Neural cell (in vitro differentiated cells): ENCODE measurements at regions not wholly inside any gene's neighbourhood (a gene's known extent, or its start where the extent isn't known, plus 50 kb on each side); places are given as distances from the start of the nearest gene placed in this dataset.

Experiments used
- H2AFZ ChIP-seq: fragments of 200-600, 300-800 bp; sonication (generic), shearing (Covaris generic); 2 replicates; pipeline ENCODE4 v1.6.0; 2014; ENCODE audit warnings: low read depth, mild to moderate bottlenecking, antibody characterized with exemption, low read length, moderate library complexity
- H3F3A ChIP-seq: fragments of 200-600 bp; shearing (Covaris generic); 2 replicates; pipeline ENCODE4 v1.6.1; 2016; ENCODE audit warnings: mild to moderate bottlenecking, moderate library complexity, mixed read lengths, antibody characterized with exemption, low read length; ENCODE audit not compliant: insufficient read depth, poor library complexity, severe bottlenecking
- H3K27ac ChIP-seq: fragments of 200-600, 300-800 bp; sonication (generic), shearing (Covaris generic); 2 replicates; pipeline ENCODE4 v1.5.1; 2014; ENCODE audit warnings: mild to moderate bottlenecking, low read length, moderate library complexity
- H3K27me3 ChIP-seq: fragments of 300-800, 200-600 bp; sonication (generic), shearing (Covaris generic); 2 replicates; pipeline ENCODE4 v1.6.0; 2014; ENCODE audit warnings: mild to moderate bottlenecking, low read depth, low read length, moderate library complexity; ENCODE audit not compliant: insufficient read depth
- H3K36me3 ChIP-seq: fragments of 300-800, 200-600 bp; sonication (generic), shearing (Covaris generic); 2 replicates; pipeline ENCODE4 v1.5.1; 2014; ENCODE audit warnings: mild to moderate bottlenecking, antibody characterized with exemption, low read length, moderate library complexity; ENCODE audit not compliant: insufficient read depth
- H3K4me2 ChIP-seq: fragments of 300-800, 200-600 bp; sonication (generic), shearing (Covaris generic); 2 replicates; pipeline ENCODE4 v1.6.0; 2014; ENCODE audit warnings: mild to moderate bottlenecking, low read length
- H3K4me3 ChIP-seq: fragments of 300-800, 200-600 bp; sonication (generic), shearing (Covaris generic); 2 replicates; pipeline ENCODE4 v1.5.1; 2014; ENCODE audit warnings: mild to moderate bottlenecking, low read length, moderate library complexity
- H3K79me2 ChIP-seq: fragments of 200-600 bp; shearing (Covaris generic); replicated peaks from 2 replicates; pipeline ENCODE4 v1.6.0; 2014; ENCODE audit warnings: mild to moderate bottlenecking, low read length, moderate library complexity; ENCODE audit not compliant: insufficient read depth
- H3K9ac ChIP-seq: fragments of 300-800, 200-600 bp; sonication (generic), shearing (Covaris generic); 2 replicates; pipeline ENCODE4 v1.6.1; 2016; ENCODE audit warnings: mild to moderate bottlenecking, low read length, mixed read lengths
- H3K9me2 ChIP-seq: fragments of 200-600 bp; shearing (Covaris generic); 2 replicates; pipeline ENCODE4 v1.6.1; 2016; ENCODE audit warnings: mild to moderate bottlenecking, low read length, mixed read lengths; ENCODE audit not compliant: insufficient read depth
- H3K9me3 ChIP-seq: fragments of 200-600, 300-800 bp; sonication (generic), shearing (Covaris generic); 2 replicates; pipeline ENCODE4 v1.6.1; 2016; ENCODE audit warnings: mild to moderate bottlenecking, mixed run types, low read length, moderate library complexity, mixed read lengths
- H4K20me1 ChIP-seq: fragments of 200-600 bp; shearing (Covaris generic); 2 replicates; pipeline ENCODE4 v1.6.1; 2016; ENCODE audit warnings: mild to moderate bottlenecking, mixed run types; ENCODE audit not compliant: insufficient read depth
- EP300 ChIP-seq: fragments of 450-650 bp; conservative IDR thresholded peaks from 2 replicates; pipeline ENCODE4 v1.6.1; 2014; ENCODE audit warnings: antibody characterized with exemption, mild to moderate bottlenecking, moderate library complexity; ENCODE audit not compliant: poor library complexity, severe bottlenecking
- EZH2 ChIP-seq: fragments of 200-600, 300-800 bp; shearing (Covaris generic), sonication (generic); IDR thresholded peaks from 2 replicates; pipeline ENCODE4 v1.6.1; 2014; ENCODE audit warnings: antibody characterized with exemption, low read length, borderline replicate concordance, mild to moderate bottlenecking; ENCODE audit not compliant: insufficient read depth, poor library complexity, severe bottlenecking
- MXI1 ChIP-seq: fragments of 450-650 bp; conservative IDR thresholded peaks from 2 replicates; pipeline ENCODE4 v1.6.1; 2014; ENCODE audit warnings: antibody characterized with exemption, mild to moderate bottlenecking; ENCODE audit not compliant: poor library complexity, severe bottlenecking
- POLR2AphosphoS5 ChIP-seq: IDR thresholded peaks from 2 replicates; pipeline ENCODE4 v1.6.1; 2012
- RAD21 ChIP-seq: fragments of 450-650 bp; conservative IDR thresholded peaks from 2 replicates; pipeline ENCODE4 v1.6.1; 2014; ENCODE audit warnings: antibody characterized with exemption, mild to moderate bottlenecking, moderate library complexity
- SMC3 ChIP-seq: fragments of 450-650 bp; conservative IDR thresholded peaks from 2 replicates; pipeline ENCODE4 v1.6.1; 2014; ENCODE audit warnings: antibody characterized with exemption, mild to moderate bottlenecking, moderate library complexity; ENCODE audit not compliant: poor library complexity
- TAF1 ChIP-seq: IDR thresholded peaks from 2 replicates; pipeline ENCODE4 v1.6.1; 2012; ENCODE audit warnings: low read depth
- TF ChIP-seq, protein P1 (sequence below): IDR thresholded peaks from 2 replicates; pipeline ENCODE4 v1.6.1; 2012; ENCODE audit warnings: borderline replicate concordance
- TF ChIP-seq, protein P2 (sequence below): fragments of 450-650 bp; IDR thresholded peaks from 2 replicates; pipeline ENCODE4 v1.5.1; 2014; ENCODE audit warnings: antibody characterized with exemption, mild to moderate bottlenecking, moderate library complexity; ENCODE audit not compliant: poor library complexity, severe bottlenecking

DNA sequence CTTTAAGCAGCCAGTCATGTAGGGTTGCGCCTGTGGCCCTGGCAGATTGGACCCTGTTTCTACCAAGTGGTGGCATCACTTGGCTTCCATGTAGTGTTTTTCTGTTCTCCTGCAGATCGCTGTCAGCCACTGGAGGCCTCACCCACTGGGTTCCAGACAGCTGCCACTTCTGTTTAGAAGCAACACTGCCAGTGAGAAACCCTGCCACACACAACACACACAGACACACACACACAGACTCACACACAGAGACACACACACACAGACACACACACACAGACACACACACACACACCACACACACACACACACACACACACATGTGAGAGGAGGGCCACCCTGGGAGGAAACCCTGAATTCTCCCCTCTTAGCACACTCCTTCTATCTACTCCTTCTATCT lies 51.8 kb downstream of the UTRN start:
- no peak overlapping the region for H3K4me2 ChIP-seq
- no peaks in the 10 kb centered on the region for H3K79me2 ChIP-seq
- no peak overlapping the region for H3K4me3 ChIP-seq
- H3K27ac ChIP-seq: no peak overlapping the region
- no peaks in the 10 kb centered on the region for H3K9me3 ChIP-seq
- no peaks in the 10 kb centered on the region for H3K36me3 ChIP-seq
- no peaks in the 10 kb centered on the region for H4K20me1 ChIP-seq
- TF ChIP-seq, protein P1, sequence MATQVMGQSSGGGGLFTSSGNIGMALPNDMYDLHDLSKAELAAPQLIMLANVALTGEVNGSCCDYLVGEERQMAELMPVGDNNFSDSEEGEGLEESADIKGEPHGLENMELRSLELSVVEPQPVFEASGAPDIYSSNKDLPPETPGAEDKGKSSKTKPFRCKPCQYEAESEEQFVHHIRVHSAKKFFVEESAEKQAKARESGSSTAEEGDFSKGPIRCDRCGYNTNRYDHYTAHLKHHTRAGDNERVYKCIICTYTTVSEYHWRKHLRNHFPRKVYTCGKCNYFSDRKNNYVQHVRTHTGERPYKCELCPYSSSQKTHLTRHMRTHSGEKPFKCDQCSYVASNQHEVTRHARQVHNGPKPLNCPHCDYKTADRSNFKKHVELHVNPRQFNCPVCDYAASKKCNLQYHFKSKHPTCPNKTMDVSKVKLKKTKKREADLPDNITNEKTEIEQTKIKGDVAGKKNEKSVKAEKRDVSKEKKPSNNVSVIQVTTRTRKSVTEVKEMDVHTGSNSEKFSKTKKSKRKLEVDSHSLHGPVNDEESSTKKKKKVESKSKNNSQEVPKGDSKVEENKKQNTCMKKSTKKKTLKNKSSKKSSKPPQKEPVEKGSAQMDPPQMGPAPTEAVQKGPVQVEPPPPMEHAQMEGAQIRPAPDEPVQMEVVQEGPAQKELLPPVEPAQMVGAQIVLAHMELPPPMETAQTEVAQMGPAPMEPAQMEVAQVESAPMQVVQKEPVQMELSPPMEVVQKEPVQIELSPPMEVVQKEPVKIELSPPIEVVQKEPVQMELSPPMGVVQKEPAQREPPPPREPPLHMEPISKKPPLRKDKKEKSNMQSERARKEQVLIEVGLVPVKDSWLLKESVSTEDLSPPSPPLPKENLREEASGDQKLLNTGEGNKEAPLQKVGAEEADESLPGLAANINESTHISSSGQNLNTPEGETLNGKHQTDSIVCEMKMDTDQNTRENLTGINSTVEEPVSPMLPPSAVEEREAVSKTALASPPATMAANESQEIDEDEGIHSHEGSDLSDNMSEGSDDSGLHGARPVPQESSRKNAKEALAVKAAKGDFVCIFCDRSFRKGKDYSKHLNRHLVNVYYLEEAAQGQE: no peak
- TF ChIP-seq MXI1 (no peak), TAF1 (no peak), POLR2AphosphoS5 (no peak), SMC3 (no peak), EZH2 (no peak), EP300 (no peak), RAD21 (no peak)
- TF ChIP-seq, protein P2, sequence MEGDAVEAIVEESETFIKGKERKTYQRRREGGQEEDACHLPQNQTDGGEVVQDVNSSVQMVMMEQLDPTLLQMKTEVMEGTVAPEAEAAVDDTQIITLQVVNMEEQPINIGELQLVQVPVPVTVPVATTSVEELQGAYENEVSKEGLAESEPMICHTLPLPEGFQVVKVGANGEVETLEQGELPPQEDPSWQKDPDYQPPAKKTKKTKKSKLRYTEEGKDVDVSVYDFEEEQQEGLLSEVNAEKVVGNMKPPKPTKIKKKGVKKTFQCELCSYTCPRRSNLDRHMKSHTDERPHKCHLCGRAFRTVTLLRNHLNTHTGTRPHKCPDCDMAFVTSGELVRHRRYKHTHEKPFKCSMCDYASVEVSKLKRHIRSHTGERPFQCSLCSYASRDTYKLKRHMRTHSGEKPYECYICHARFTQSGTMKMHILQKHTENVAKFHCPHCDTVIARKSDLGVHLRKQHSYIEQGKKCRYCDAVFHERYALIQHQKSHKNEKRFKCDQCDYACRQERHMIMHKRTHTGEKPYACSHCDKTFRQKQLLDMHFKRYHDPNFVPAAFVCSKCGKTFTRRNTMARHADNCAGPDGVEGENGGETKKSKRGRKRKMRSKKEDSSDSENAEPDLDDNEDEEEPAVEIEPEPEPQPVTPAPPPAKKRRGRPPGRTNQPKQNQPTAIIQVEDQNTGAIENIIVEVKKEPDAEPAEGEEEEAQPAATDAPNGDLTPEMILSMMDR: no peak
- no peak overlapping the region for H2AFZ ChIP-seq
- no peaks in the 10 kb centered on the region for H3F3A ChIP-seq
- no peaks in the 10 kb centered on the region for H3K27me3 ChIP-seq
- H3K9ac ChIP-seq: no peak overlapping the region
- no peaks in the 10 kb centered on the region for H3K9me2 ChIP-seq

DNA sequence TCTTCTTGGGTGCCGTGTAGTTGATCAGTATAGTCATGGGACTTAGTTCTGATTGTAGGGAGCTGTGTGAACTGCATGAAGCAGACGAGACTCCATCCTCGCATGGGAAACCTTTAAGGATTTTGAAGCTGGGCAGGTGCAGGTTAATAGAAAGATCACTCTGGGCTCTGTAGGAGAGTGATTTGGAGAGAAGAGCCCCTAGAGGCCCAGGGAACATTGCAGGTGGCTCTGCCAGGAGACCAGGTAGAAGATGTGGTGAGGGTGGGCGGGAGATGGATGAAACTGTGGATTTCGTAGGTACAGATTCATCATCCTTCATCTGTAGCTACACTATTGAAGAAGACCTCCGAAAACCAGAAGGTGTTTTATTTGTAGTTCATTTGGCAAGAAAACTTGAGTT lies 53.3 kb downstream of the UTRN start:
- no peak overlapping the region for H2AFZ ChIP-seq
- H3K36me3 ChIP-seq: no peaks in the 10 kb centered on the region
- no peak overlapping the region for H3K4me2 ChIP-seq
- TF ChIP-seq TAF1: no peak
- TF ChIP-seq, protein P2: no peak
- TF ChIP-seq, protein P1: no peak
- TF ChIP-seq EP300: no peak
- H3F3A ChIP-seq: no peaks in the 10 kb centered on the region
- no peaks in the 10 kb centered on the region for H3K79me2 ChIP-seq
- H3K9me2 ChIP-seq: no peaks in the 10 kb centered on the region
- H4K20me1 ChIP-seq: no peaks in the 10 kb centered on the region
- no peak overlapping the region for H3K27ac ChIP-seq
- H3K9me3 ChIP-seq: no peaks in the 10 kb centered on the region
- H3K9ac ChIP-seq: no peak overlapping the region
- no peaks in the 10 kb centered on the region for H3K27me3 ChIP-seq
- no peak overlapping the region for H3K4me3 ChIP-seq
